GM21360 (cell line): ENCODE measurements at regions not wholly inside any gene's neighbourhood (a gene's known extent, or its start where the extent isn't known, plus 50 kb on each side); places are given as distances from the start of the nearest gene placed in this dataset.

Source experiments
- ATAC-seq: cut with Tn5 transposase; IDR thresholded peaks from one replicate; pipeline ENCODE4 v1.9.1; 2021; ENCODE audit warnings: mild to moderate bottlenecking, moderate library complexity; ENCODE audit not compliant: unreplicated experiment

DNA sequence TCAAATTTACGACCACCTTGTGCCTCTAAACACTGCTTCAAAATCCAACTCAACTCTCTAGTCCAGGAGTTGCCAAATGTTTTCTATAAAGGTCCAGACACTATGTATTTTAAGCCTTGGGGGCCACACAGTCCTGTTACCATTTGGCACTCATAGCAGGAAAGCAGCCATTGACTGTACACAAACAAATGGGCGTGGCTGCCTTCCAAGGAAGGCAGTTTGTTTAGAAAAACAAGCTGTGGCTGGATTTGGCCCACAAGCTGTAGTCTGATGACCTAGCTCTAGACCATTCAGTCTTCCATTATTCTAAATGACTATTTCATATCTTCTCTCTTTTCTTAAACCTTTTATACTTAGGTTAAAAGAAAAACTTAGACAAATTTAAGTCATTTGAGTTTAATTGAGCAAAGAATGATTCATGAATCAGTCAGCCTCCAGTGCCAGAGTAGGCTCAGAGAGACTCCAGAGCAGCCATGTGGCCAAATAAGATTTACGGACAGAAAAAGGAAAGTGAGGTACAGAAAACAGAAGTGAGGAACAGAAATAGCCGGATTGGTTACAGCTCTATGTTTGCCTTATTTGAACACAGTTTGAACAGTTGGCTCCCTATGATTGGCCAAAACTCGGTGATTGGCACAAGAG lies 825.8 kb upstream of the LCORL start:
- no peak for ATAC-seq

DNA sequence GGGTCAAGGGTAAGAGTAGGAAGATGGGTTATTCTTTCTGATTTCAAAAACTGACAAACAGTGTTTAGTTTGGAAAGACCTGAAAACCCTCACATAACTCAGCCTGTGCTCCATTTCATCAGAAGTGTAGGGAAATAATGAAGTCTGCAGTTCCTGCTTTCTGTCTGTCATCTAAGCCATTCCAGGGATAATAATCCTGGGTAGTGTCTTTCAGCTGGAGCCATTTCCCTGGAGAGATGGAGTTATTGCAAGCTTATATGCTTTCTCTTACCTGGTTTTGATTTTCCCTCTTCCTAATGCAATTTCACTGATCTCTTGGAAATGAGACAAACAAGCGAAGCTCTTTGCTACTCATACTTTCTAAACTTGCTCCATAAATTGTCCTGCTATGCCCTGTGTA lies 824.8 kb upstream of the LCORL start:
- ATAC-seq = no peak

DNA sequence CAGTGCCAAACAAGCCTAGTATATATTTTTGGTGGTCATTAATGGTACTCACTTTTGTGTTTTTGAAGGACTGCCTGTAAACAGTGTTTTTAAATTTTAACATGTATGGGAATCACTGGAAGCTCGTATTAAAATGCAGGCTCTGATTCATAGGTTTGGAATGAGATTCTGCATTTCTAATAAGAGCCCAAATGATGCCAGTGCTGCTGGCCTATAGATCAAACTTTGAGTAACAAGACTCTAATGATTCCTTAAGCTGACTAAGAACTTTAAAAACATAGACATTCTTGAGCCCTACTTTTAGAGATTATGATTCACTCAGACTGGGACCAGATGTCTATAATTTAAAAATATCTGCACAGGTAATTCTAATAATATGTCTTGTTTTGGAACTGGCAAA lies 823.2 kb upstream of the LCORL start:
- ATAC-seq = no peak

DNA sequence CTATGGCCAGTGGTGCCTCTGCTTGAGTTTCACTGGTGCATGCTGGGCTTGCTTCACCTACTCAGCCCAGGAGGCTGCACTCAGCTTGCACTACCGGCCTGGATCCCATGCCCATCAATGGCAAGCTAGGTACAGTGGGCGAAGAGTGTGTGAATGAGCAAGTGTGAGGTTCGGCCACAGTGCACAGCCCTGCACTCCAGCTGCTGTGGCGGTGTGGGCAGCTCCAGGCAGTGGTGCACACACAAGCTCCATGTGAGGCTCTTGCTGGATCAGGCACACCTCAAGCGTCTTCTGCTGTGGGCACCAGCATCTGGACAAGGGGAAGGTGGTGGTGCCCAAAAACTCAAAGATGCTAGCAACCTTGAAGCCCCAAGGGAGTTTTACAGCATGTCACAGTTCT lies 820.9 kb upstream of the LCORL start:
- ATAC-seq = no peak

DNA sequence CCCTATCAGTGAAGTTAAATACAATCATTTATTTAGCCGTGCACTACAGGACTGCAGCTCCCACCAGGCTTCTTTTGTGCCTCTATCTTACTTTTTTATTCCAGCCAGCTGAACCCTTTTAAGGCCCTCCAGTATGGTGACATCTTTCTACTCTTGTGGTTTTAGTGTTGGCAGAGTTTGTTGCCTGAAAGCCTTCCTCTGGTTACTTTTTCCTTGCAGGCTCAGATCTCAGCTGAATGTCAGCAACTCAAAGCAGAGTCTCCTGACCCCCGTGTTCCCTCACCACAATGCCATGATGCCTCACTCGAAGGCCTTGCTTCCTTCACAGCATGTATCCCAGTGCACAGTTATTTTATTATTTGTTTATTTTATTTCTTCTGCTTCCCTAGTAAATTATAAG lies 818.9 kb upstream of the LCORL start:
- ATAC-seq = no peak

DNA sequence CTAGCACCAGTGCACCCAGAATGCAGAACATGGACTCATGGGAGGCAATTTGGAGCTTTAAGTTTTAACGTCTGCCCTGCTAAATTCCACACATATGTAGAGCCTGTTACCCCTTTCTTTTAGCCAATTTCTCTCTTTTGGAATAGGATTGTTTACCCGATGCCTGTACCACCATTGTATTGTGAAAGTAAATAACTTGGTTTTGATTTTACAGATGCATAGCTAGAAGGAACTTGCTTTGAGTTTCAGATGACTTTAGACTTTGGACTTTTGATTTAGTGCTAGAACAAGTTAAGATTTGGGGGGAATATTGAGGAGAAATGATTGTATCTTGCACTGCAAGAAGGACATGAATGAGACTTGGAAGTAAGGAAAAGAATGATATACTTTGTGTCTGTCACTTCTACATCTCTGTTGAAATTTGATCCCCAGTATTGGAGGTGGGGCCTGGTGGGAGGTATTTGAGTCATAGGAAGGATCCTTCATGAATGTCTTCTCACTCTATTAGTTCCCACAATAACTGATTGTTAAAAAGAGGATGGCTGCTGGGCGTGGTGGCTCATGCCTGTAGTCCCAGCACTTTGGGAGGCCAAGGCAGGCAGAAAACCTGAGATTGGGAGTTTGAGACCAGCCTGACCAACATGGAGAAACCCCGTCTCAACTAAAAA lies 794.8 kb upstream of the LCORL start:
- no peak for ATAC-seq

DNA sequence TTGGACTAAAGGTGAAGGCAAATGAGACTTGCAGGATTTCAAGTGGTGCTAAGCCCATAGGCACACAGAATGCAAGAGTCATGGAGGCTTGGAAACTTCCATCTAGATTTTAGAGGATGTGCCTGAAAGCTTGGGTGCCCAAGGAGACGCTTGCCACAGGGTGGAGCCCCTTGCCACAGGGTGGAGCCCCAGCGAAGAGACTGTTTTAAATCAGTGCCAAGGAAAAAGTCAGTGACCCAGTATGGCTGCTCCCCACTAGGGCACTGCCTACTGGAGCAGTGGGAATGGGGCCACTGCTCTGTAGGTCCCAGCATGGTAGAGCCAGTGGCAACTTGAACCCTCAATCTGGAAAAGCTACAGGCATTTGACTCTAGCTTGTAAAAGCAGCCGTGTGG lies 794.2 kb upstream of the LCORL start:
- ATAC-seq = no peak

DNA sequence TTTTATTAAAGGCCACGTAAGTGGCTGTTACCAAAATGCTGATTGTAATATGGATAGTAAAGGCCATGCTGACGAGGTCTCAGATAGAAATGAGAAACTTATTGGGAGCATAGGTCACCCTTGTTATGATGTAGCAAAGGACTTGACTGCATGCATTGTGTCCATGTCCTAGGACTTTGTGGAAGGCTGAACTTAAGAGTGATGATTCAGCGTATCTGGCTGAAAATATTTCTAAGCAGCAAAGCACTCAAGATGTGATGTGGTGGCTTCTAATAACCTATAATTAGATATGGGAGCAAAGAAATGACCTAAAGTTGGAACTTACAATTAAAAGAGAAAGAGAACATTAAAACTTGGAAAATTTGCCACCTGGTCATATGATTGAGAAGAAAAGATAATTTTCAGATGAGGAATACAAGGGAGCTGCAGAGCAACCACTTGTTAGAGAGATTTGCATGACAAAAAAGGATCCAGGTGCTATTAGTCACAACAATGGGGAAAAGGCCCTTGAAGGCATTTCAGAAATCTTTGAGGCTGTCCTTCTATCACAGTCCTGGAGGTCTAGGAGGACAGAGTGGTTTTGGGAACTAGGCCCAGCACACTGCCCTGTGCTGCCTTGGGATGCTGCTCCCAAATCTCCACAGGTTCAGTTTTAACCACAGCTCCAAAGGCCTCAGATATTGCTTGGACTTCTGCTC lies 793.7 kb upstream of the LCORL start:
- no peak for ATAC-seq

DNA sequence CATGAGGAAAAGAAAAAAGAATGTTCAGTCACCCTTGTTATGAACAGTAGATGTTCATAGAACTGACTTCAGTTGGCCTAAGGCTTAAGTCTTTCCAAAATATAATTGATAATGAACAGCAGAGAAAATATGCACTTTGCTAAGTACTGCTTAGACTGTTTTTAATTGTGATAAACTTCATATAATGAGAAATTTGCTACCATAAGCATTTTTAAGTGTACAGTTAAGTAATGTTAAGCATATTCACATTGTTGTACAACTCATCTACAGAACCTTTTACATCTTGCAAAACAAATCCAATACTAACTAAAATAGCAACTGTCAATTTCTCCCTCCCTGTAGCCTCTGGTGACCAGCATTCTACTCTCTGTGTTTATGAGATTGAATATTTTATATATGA lies 792.2 kb upstream of the LCORL start:
- ATAC-seq = no peak

DNA sequence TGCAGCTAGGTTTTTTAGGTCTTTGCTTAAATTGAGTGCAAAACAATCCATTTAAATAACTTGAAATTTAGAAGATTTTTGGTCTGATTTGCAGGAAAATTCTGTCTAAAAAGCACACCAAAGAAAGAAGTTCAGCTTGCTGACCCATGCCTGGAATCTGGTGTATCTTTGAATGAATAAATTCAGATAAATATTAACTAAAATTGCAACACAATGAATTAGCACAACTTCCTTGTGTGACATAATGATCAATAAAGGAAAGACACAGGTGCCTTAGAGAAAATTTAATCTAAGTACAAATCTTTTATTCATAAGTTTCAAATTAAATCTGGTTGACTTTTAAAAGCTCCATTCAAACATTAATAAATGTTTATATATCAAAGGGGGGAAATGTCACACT lies 791.5 kb upstream of the LCORL start:
- ATAC-seq = no peak

DNA sequence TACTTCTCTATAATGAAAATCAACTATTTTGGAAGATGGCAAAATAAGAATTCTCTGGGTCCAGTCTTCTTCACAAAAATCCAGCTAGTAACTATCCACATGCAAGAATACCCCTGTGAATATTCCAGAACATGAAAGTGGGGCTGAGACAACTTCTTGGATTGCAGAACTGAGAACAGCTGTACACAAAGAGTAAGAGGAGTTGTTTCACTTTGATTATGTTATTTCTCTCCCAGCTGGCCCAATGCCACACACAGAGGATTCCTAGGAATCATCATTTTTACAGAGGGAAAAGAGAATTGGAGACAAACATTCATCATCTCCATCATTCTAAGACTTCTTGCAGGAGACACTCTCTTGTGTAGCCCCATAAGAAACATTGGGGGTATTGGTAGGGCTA lies 782.2 kb upstream of the LCORL start:
- ATAC-seq = no peak

DNA sequence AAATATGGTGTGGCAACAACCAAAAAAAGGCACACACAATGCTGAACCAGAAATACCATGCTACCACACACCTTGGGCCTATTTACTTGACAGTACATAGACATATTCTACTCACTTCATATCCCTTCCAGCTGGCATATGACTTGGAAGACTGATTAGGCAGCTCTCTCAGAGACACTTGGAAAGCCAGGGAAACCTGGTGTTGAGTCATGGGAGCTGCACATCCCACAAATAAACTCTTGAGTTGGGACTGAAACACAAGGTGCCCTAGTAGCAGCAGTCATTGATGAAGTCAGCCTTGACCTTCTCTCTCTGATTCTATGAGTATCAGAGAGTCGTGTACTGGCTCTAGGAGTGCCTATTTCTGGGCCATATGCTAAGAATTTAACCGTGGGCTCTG lies 776.6 kb upstream of the LCORL start:
- no peak for ATAC-seq

DNA sequence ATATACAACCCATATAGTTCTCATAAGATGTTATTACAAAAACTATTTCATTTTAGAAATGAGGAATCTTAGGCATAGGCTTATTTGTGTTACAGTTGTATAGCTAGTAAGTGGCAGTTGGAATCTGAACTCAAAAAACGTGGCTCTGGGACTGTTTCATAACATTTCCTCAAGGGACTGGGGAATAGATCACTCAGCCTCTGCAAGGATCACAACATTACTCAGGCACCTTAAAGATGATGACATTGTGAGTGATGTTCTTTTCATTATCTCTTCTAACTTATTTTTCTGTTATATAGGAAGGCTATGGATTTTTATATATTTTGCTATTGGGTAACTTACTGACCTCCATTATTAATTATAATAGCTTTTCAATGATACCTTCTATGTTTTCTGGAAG lies 774.2 kb upstream of the LCORL start:
- no peak for ATAC-seq

DNA sequence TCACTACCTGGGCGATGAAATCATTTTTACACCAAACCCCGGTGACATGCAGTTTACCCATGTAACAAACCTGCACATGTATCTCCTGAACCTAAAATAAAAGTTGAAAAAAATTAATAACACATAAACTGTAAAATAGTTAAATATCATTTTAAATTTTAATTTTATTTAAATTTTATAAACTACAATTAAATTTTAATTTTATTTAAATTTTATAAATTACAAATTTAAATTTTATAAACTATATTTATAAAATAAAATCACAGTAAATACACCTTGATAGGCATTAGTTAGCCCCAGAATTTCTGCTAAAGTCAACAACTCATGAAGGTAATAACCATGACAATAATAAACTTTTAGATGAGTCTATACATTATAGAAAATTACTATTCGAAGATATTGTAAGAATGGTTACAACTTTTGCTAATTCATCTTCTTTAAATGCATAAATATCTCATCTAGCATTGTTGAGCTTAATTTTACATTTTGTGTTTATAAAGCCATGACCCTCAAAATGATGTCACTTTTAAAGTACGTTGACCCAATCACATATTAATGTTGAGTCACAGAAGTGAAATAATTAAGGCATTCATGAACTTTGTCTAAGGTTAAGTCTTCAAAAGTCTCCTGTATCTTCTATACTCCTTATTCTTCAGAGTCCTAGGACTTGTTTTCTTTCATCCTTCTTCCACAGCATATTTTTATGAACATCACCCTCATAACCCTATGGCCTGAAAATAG lies 755.8 kb upstream of the LCORL start:
- no peak for ATAC-seq

DNA sequence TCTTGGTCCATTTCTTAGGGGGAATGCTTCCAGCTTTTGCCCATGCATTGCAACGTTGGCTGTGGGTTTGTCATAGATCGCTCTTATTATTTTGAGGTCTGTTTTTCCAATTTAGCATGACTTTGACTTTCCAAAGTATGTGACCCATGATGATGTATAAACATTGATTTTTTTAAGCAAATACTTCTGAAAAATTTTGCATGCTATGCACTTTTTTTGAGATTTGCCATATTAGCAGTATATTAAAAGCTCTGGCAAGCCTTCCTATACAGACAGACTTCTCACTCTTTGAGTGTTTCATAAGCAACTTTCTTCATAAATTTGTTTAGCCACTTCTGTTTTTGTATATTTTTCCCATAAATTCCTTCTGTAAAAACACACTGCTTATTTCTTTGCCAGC lies 746.4 kb upstream of the LCORL start:
- no peak for ATAC-seq

DNA sequence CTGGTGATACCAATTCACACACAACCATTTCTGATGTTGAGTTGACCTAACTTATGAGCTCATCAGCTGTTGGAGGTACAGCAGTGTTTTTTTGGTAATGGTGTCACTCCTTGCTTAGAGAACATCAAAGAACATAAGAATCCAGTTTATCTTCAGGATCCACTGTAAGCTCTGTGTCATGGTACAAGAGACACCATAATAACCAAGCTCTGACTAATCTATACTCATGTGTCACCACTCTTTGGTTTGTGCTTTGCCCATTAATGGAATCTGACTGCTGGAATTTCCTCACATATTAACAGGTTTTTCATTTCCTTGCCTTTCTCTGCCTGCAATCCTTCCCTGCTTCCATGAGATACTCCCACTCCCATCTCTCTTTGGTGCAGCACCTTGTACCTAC lies 735.1 kb upstream of the LCORL start:
- no peak for ATAC-seq

DNA sequence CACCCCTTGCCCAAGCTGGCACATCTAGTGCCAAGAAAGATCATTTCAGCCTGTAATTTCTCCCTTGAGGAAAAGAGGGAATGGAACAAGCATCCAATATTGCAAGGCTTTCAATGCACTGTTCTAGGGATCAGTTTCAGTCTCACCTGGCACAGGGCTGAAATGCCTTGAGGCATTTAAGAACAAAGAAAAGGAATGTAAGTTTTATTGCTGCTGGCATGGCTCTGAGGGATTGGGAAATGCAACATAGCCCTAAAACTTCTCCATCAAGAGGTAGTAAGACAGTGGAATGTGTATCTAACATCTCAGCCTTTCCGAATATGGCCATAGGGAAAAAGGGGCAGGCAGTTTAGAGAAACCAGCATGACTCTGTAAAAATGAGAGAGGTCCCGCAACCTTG lies 732.6 kb upstream of the LCORL start:
- no peak for ATAC-seq

DNA sequence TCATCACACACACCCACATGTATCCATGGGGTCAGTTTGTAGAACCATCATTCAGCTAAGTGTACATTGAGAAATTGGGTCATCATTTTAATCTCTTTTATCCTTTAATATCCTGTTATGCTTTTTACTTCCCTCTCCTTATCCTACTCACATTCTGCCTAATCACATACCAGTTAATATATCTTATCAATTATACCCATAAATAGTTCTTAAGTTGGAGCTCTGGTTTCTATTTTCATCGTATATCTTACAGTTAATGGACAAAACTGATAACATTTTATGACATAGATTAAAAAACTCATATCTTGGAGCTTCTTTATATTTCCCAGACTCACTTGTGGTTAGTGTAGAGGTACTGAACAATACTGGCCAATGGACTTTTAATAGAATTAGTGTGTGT lies 729.5 kb upstream of the LCORL start:
- ATAC-seq = no peak

DNA sequence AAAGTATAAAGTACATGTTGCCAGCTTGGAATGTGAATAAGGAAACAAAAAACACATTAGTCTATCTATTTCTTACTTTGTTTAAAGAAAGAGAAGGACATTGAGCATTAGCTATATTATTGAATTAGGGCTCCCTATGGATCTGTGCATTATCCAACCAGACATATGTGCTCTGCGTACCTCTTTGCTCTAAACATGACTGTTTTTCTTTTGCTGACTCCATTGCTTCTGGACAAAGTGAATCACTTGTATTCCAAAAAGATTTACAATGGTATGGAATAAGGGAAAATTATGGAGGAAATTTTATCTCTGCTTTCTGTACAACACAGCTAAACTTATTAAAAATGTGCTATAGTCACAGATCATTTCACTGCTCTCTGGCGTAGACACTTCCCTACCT lies 727.8 kb upstream of the LCORL start:
- ATAC-seq = no peak

DNA sequence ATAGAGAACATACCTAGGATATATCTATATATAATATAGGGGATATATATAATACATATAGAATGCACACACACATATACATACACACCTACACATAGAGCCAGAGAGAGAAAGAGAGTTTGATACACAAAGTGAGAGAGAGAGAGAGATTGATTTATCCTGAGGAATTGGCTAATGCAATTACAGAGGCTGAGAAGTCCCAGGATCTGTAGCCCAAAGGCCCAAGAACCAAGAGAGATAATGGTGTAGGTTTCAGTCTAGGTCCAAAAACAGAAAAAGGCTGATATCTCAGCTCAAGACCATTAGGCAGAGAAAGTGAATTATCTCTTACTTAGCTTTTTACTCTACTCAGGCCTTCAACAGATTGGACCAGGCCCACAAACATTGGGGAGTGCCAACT lies 715.0 kb upstream of the LCORL start:
- no peak for ATAC-seq

DNA sequence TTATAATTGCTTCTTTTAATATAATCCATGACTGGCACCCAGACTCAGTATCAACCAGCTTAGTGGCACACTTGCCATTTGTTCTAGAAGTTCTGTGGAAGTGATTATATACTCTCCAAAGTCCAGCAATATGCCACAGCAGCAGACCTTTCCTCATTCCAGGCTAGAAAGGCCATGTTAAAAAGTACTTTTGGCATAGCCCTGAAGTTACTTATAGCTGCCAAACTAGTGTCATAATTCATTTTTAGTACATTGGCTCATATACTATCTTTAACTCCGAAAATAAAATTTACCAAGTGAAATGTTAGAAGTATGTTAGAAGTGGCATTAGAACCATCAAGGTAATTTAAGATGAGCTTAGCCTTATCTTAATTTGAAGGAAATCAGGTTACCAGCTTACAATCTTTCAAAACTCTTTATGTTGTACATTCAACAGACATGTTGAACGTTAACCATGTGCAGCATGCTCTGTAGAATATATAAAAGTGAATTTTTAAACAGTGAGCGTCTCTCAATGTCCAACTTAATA lies 714.2 kb upstream of the LCORL start:
- ATAC-seq = no peak

DNA sequence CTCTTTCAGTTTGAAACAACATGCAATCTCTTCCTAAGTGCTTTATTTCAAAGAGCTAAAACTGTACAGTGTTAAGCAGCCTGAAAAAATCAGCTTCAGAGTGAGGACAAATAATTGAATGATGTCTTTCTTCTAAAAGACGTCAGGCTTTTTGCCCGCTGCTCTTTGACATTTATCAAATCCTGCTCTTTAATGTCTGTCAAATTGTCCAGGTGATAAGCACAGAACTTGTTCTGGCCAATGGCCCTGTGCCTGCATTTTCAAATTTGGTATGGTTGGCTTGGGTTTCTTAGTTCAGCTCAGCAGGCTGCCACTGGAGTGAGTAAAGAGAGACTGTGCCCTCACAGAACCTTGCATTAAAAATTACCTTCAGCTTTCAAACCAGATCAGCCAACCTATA lies 712.9 kb upstream of the LCORL start:
- ATAC-seq = no peak
